HepG2 (cell line): ENCODE measurements at regions not wholly inside any gene's neighbourhood (a gene's known extent, or its start where the extent isn't known, plus 50 kb on each side); places are given as distances from the start of the nearest gene placed in this dataset.

Source experiments
- ATAC-seq: fragments of 200-7000 bp; cut with Tn5 transposase; 3 replicates; pipeline ENCODE4 v1.9.1; 2020; ENCODE audit warnings: mild to moderate bottlenecking, moderate library complexity
- BruUV-seq: library from RNA; stranded (reverse); fragments of 400-500 nt; replicated peaks from 2 replicates; lab custom pipeline; 2021; lab: Mats Ljungman, UMichigan
- CTCF ChIA-PET: fragments of 300-600 bp; formaldehyde crosslinking; extraction: SDS; loops from one replicate; lab custom pipeline; 2021; ENCODE audit warnings: low total read pairs, inconsistent platforms, low intra/inter-chr PET ratio; lab: Yijun Ruan, JAX
- POLR2A ChIA-PET: fragments of 350-600 bp; sonication (Branson Sonifier 250); formaldehyde crosslinking; loops from one replicate; lab custom pipeline; 2020; ENCODE audit warnings: antibody characterized with exemption, inconsistent platforms; lab: Yijun Ruan, JAX
- DNase-seq: peaks from one replicate; pipeline ENCODE4 v3.0.0-alpha.2; 2015; ENCODE audit warnings: low spot score
- FAIRE-seq: peaks from 3 replicates; lab custom pipeline; 2011; peaks lifted over from hg19 to GRCh38; lab: Jason Lieb, UNC
- H2AFZ ChIP-seq: one replicate; pipeline ENCODE4 v1.6.1; 2011; ENCODE audit warnings: low read length, inconsistent platforms
- H3K27ac ChIP-seq: fragments of 300-600 bp; 3 replicates; pipeline ENCODE4 v1.8.0; 2011; ENCODE audit warnings: mixed run types, mild to moderate bottlenecking, mixed read lengths, low read length, inconsistent platforms; ENCODE audit not compliant: insufficient read depth; ENCODE audit errors: extremely low read length
- H3K27me3 ChIP-seq, 2 experiments: fragments of 200-600 bp in 1 of 2; 2 replicates in 1 of 2; 3 replicates in 1 of 2; pipeline versions ENCODE4 v1.6.0 to v1.8.0; 2011; ENCODE audit warnings: low read length in 2 of 2, mild to moderate bottlenecking in 2 of 2, moderate library complexity in 2 of 2, inconsistent platforms in 1 of 2; ENCODE audit not compliant: insufficient read depth in 2 of 2, control insufficient read depth in 1 of 2
- H3K36me3 ChIP-seq, 2 experiments: fragments of 200-600 bp in 1 of 2; replicated peaks in 1 of 2; 2 replicates in 1 of 2; 3 replicates in 1 of 2; pipeline versions ENCODE4 v1.5.1 to v1.8.0; 2011; ENCODE audit warnings: low read length in 2 of 2, inconsistent platforms in 1 of 2; ENCODE audit not compliant: insufficient read depth in 2 of 2, control insufficient read depth in 1 of 2
- H3K4me1 ChIP-seq: 2 replicates; pipeline ENCODE4 v1.5.1; 2012; ENCODE audit warnings: low read length, inconsistent platforms; ENCODE audit not compliant: insufficient read depth
- H3K4me2 ChIP-seq: 2 replicates; pipeline ENCODE4 v1.6.0; 2011; ENCODE audit warnings: low read depth, low read length, inconsistent platforms
- H3K4me3 ChIP-seq, 3 experiments: fragments of 200-600 bp in 1 of 3; sonication (generic), shearing (Covaris generic) in 1 of 3; replicated peaks in 1 of 3; 2 replicates each; pipeline ENCODE4 v1.5.1; 2011 to 2016; ENCODE audit warnings: low read length in 3 of 3, inconsistent platforms in 2 of 3, low read depth in 2 of 3, mild to moderate bottlenecking in 2 of 3, control low read depth in 1 of 3, mixed read lengths in 1 of 3; ENCODE audit not compliant: insufficient read depth in 1 of 3
- H3K79me2 ChIP-seq: one replicate; pipeline ENCODE4 v1.6.1; 2011; ENCODE audit warnings: low read length, inconsistent platforms; ENCODE audit not compliant: insufficient read depth
- H3K9ac ChIP-seq: 2 replicates; pipeline ENCODE4 v1.6.0; 2011; ENCODE audit warnings: mild to moderate bottlenecking, low read depth, low read length, inconsistent platforms; ENCODE audit not compliant: insufficient read depth
- H3K9me3 ChIP-seq: 2 replicates; pipeline ENCODE4 v1.5.1; 2012; ENCODE audit warnings: mild to moderate bottlenecking, low read length
- H4K20me1 ChIP-seq: 2 replicates; pipeline ENCODE4 v1.6.0; 2011; ENCODE audit warnings: inconsistent platforms, mild to moderate bottlenecking, low read length, moderate library complexity; ENCODE audit not compliant: insufficient read depth
- CBFB ChIP-seq: sonication (generic); formaldehyde crosslinking; IDR thresholded peaks from 2 replicates; pipeline ENCODE4 v1.4.0; 2020; ENCODE audit warnings: missing genetic modification reagents
- HNF4G ChIP-seq, 2 experiments: sonication (generic) in 1 of 2; formaldehyde crosslinking in 1 of 2; IDR thresholded peaks; 2 replicates each; pipeline versions ENCODE4 v1.4.0 to v1.6.1; 2011 to 2020; ENCODE audit warnings: borderline replicate concordance in 2 of 2, low read depth in 2 of 2, mild to moderate bottlenecking in 2 of 2, low read length in 1 of 2, missing genetic modification reagents in 1 of 2, moderate library complexity in 1 of 2
- KLF11 ChIP-seq: IDR thresholded peaks from 2 replicates; pipeline ENCODE4 v1.6.1; 2016; ENCODE audit warnings: missing compliant biosample characterization
- NFYB ChIP-seq: sonication (generic); formaldehyde crosslinking; IDR thresholded peaks from 2 replicates; pipeline ENCODE4 v1.4.0; 2020; ENCODE audit warnings: missing genetic modification reagents
- NFYC ChIP-seq: IDR thresholded peaks from 2 replicates; pipeline ENCODE4 v1.6.1; 2016; ENCODE audit warnings: missing genetic modification reagents, missing compliant biosample characterization
- ZBTB7B ChIP-seq: sonication (generic); formaldehyde crosslinking; IDR thresholded peaks from 2 replicates; pipeline ENCODE4 v1.4.0; 2020; ENCODE audit warnings: missing genetic modification reagents
- ZNF256 ChIP-seq: sonication (generic); formaldehyde crosslinking; conservative IDR thresholded peaks from 2 replicates; pipeline ENCODE4 v1.4.0; 2020; ENCODE audit warnings: missing genetic modification reagents
- ZNF282 ChIP-seq: fragments of 450-650 bp; IDR thresholded peaks from 2 replicates; pipeline ENCODE4 v1.6.1; 2018; ENCODE audit not compliant: partially characterized antibody
- WGBS: methylation state at CpG from one replicate; pipeline ENCODE4 v1.1.6; 2017; ENCODE audit warnings: low lambda C conversion rate; 5-methylcytosine and 5-hydroxymethylcytosine counted together
- in situ Hi-C: cut with HindIII; loops from 2 replicates; pipeline ENCODE4 v1.10.0; 2017; ENCODE audit warnings: low pct_unique_long_range_greater_than_20kb; ENCODE audit not compliant: extremely low pct_ligation_motif_present
- intact Hi-C: fragments of 100-400 bp; cut with micrococcal nuclease; formaldehyde crosslinking; loops from one replicate; pipeline ENCODE4 v1.10.0; 2022; ENCODE audit not compliant: unreplicated experiment
- TF ChIP-seq, protein P1 (sequence below): sonication (generic); formaldehyde crosslinking; IDR thresholded peaks from 2 replicates; pipeline ENCODE4 v1.4.0; 2020; ENCODE audit warnings: missing genetic modification reagents; ENCODE audit errors: not compliant biosample characterization
- TF ChIP-seq, protein P2 (sequence below): sonication (generic); formaldehyde crosslinking; IDR thresholded peaks from 2 replicates; pipeline ENCODE4 v1.4.0; 2020; ENCODE audit warnings: mild to moderate bottlenecking, missing genetic modification reagents, borderline replicate concordance

DNA sequence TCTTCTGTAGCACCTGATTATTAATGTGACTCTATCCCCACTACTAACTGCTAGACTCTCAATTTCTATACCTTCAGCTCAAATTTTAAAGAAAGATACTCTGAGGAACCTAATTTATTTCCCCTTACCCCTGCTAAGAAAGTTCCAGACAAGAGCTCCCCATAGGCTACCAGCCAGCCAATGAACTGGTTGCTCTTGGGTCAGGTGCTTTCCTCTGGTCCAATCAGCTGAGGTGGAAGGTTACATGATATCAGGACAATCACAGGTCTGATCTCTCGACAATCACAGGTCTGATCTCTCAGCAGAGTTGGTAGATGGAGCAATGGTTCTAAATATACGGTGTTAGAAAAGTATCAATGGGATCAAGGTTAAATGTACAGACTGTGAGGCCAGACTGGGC is 86.8 kb downstream of the AXIN2 start:
- Histone ChIP-seq H4K20me1 (no peaks in the 10 kb centered on the region), H3K79me2 (no peaks in the 10 kb centered on the region), H3K9me3 (no peaks in the 10 kb centered on the region), H2AFZ (no peak overlapping the region), H3K4me2 (no peak overlapping the region)
- FAIRE-seq: no peak
- TF ChIP-seq, protein P1, sequence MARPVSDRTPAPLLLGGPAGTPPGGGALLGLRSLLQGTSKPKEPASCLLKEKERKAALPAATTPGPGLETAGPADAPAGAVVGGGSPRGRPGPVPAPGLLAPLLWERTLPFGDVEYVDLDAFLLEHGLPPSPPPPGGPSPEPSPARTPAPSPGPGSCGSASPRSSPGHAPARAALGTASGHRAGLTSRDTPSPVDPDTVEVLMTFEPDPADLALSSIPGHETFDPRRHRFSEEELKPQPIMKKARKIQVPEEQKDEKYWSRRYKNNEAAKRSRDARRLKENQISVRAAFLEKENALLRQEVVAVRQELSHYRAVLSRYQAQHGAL: no peak
- TF ChIP-seq NFYC (CRISPR knock-in tag): peak; percentile 45; the same call in 1 of the 2 replicates
- TF ChIP-seq HNF4G (IDR thresholded peaks at IDR 0.05; ENCODE audit: borderline replicate concordance, low read depth, low read length): no peak
- no peak for TF ChIP-seq HNF4G (CRISPR knock-in tag; IDR thresholded peaks at IDR 0.05; ENCODE audit: borderline replicate concordance, low read depth)
- TF ChIP-seq ZNF256 (CRISPR knock-in tag): no peak
- TF ChIP-seq NFYB (CRISPR knock-in tag): peak; percentile 64
- TF ChIP-seq KLF11 (CRISPR knock-in tag): no peak
- TF ChIP-seq, protein P2, sequence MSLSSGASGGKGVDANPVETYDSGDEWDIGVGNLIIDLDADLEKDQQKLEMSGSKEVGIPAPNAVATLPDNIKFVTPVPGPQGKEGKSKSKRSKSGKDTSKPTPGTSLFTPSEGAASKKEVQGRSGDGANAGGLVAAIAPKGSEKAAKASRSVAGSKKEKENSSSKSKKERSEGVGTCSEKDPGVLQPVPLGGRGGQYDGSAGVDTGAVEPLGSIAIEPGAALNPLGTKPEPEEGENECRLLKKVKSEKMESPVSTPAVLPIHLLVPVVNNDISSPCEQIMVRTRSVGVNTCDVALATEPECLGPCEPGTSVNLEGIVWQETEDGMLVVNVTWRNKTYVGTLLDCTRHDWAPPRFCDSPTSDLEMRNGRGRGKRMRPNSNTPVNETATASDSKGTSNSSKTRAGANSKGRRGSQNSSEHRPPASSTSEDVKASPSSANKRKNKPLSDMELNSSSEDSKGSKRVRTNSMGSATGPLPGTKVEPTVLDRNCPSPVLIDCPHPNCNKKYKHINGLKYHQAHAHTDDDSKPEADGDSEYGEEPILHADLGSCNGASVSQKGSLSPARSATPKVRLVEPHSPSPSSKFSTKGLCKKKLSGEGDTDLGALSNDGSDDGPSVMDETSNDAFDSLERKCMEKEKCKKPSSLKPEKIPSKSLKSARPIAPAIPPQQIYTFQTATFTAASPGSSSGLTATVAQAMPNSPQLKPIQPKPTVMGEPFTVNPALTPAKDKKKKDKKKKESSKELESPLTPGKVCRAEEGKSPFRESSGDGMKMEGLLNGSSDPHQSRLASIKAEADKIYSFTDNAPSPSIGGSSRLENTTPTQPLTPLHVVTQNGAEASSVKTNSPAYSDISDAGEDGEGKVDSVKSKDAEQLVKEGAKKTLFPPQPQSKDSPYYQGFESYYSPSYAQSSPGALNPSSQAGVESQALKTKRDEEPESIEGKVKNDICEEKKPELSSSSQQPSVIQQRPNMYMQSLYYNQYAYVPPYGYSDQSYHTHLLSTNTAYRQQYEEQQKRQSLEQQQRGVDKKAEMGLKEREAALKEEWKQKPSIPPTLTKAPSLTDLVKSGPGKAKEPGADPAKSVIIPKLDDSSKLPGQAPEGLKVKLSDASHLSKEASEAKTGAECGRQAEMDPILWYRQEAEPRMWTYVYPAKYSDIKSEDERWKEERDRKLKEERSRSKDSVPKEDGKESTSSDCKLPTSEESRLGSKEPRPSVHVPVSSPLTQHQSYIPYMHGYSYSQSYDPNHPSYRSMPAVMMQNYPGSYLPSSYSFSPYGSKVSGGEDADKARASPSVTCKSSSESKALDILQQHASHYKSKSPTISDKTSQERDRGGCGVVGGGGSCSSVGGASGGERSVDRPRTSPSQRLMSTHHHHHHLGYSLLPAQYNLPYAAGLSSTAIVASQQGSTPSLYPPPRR (CRISPR knock-in tag): no peak
- TF ChIP-seq ZBTB7B: no peak
- no peak for TF ChIP-seq CBFB (CRISPR knock-in tag)
- no peak for TF ChIP-seq ZNF282
- TF ChIP-seq, all 625 proteins: peak for 2
- 5% methylated on average over 2 of the region's 2 CpGs for WGBS
- Histone ChIP-seq H3K4me3 (no peak overlapping the region), H3K4me1 (no peaks in the 10 kb centered on the region), H3K27ac (no peak overlapping the region), H3K27me3 (peaks cover 0 to 27% of the 10 kb centered on the region in 2 experiments; a peak in 3 of 5 replicates), H3K9ac (no peak overlapping the region), H3K36me3 (no peaks in the 10 kb centered on the region)
- DNase-seq (no peak), ATAC-seq (no peak)
- in situ Hi-C loops: no loop called here
- CTCF ChIA-PET: no interaction called here
- POLR2A ChIA-PET: no interaction called here
- BruUV-seq: no TSS peak
- intact Hi-C loops: no loop called here
